GM21619 (cell line): ENCODE measurements at regions not wholly inside any gene's neighbourhood (a gene's known extent, or its start where the extent isn't known, plus 50 kb on each side); places are given as distances from the start of the nearest gene placed in this dataset.

Experiments
- ATAC-seq: cut with Tn5 transposase; IDR thresholded peaks from one replicate; pipeline ENCODE4 v1.9.1; 2021; ENCODE audit not compliant: unreplicated experiment

DNA sequence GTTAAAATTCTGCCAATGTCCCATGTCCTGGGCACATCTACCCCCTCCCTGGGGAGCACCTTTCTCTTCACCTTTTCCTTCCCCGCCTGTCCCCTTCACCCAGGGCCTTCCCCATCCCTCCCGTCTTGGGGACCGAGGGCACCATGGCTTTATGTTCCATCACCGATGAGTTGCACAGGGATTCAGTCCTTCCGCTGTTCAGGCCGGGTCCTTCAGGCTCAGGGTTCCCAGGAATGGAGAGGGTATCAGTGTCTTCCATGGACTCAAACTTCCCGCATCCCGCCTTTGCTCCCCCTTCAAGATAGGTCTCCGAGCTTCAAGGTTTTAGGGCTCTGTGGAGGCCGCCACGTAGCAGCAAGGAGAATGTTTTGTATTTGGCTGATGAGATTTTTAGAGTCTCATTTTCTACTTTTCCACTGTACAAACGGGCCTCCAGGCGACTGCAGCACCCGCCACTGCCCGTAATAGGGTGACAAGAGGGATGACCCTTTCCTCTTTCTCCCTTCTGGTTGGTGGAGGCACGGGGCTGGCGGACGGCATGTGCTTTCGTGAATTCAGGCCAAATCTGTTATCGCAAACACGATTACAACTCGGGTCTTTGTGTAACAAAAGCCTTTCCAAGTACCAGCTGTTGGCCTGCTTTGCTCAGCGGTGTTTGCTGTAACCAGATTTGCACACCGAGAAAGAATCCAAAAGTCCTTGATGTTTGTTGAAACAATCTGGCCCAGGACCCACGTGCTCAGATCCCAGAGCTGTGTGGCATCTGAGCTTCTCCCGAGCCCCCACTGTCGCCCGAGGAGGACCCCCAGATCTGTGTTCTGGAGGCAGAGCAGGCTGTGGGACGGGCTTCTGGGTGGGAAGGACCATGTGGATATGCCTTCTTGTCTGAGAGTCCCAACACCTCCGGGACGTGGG lies 236.3 kb downstream of the SEC14L1 start:
- ATAC-seq: no peak

GRCh38 chr17:77377710-77378235 lies 237.0 kb downstream of the SEC14L1 start:
- no peak for ATAC-seq

- no peak for ATAC-seq
Measured at GRCh38 chr17:77378318-77379064, 237.7 kb downstream of the SEC14L1 start.

DNA sequence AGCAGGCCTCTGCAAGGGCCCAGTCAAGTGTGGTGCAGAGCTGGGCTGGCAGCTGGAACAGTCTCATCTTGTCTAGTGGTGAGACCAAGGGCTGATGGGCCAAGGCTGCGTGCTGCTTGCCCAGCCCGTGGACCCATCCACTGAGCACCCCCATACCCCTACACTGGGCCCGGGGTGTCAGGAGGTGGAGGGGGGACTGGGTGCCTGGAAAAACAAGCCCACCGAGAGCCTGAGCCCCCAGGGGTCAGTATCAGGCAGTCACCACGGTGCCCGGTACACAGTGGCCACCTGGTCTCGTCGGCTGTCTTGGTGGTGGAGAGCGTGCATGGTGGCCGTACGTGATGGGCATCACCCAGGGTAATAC lies 238.3 kb downstream of the SEC14L1 start:
- no peak for ATAC-seq

- ATAC-seq: no peak
Measured at GRCh38 chr17:77379832-77380231, 239.1 kb downstream of the SEC14L1 start.

GRCh38 chr17:77380395-77381184 lies 239.8 kb downstream of the SEC14L1 start:
- no peak for ATAC-seq

GRCh38 chr17:77381185-77381700 lies 240.5 kb downstream of the SEC14L1 start:
- no peak for ATAC-seq

DNA sequence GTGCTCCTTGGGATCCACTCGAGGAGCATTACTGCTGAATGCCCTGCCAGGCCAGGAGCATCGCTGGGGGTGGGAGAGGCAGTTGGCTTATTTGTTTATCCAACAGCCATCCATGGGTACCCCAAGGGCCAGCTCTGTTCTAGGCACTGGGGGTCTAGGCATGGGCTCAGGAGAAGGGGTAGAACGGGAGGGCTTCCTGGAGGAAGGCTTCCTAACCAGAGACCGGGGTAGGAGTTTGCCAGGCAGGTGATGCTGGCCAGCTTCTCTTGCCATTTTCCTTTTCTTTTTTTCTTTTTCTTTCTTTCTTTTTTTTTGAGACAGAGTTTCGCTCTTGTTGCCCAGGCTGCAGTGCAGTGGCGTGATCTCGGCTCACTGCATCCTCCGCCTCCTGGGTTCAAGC lies 241.0 kb downstream of the SEC14L1 start:
- no peak for ATAC-seq

DNA sequence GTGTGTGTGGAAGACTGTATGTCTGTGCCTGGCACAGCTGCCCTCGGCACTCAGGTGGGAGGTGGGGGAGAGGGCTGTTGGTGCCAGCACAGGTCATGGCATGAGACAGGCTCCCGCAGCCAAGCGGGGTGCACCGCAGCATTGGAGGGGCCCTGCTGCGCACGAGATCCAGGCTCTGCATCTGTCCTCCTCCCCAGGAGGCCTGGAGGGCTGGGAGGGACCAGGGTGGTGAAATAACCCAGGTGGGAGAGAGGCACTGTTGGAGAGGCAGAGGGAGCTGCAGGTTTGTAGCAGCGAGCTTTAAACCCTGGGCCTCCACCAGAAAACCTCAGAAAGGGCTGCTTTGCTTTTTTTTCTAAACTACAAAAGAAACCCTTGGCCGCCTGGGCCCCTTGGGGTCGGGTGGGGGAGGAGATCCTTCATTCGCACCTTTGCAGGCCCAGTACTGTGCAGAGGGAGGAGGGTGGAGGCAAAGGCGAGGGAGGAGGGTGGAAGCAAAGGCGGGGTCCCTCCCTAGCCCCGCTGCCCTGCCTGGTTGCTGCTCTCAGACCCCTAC lies 241.7 kb downstream of the SEC14L1 start:
- ATAC-seq: no peak

DNA sequence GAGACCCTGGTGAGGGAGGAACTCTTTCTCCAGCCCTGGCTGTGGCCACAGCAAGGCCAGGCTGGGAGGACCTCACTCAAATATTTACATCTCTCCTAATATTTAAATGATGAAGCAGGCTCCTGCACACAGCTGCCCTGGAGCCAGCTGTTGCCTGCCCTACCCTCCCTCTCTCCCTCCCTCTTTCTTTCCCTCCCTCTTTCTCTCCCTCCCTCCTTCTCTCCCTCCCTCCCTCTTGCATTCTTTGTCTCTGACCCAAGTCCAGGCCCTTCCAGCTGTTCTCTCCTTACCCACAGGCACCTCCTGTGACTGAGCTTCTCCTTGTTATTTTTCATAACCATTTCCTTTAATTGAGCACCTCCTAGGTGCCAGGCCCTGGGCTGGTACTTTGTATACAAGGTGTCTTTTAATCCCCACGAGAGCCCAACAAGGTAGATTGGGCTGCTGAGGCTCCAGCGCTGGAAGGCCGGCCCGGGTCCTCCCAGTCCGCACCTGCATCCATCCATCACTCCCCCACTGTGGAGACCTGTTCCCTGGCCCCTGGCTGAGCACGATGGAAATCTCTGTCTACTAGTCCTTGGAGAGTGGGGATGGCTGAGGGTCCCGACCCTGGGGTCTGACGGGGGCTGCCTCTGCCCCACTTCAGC lies 242.3 kb downstream of the SEC14L1 start:
- no peak for ATAC-seq

- no peak for ATAC-seq
Measured at GRCh38 chr17:77383613-77384608, 243.1 kb downstream of the SEC14L1 start.

DNA sequence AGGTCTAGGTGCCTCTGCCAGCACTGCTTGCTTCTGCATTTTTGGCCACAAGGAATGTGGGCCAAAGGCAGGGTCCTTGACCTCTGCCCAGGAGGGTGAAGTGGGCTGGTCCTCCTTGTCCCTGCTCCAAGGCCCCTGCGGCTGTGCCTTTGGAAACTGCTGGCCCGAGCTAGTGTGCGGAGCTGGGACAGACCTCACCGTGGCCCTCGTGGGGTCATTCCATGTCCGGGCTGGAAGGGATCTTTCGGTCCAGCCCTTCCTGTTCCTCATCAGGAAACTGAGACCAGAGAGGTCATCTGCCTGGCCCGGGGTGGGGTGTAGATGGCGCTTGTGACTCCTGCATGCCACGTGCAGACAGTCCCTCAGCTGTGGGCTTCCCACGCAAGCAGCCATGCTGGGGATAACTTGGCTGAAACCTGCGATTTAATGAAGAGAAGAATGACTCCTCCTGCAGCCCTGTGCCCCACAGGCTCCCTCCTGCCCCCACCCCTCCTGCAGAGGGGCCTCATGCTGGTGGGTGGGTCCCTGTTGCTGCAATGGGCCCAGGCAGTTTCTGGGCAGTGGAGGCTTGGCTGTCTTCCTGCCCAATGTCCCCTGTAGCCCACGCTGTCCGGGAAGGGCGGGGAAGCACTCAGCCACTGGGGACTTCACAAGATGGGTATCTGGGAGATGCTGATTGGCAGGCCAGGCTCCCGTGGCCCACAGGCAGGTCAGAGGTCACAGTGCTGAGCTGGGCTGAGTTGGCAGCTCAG lies 245.2 kb downstream of the SEC14L1 start:
- no peak for ATAC-seq

GRCh38 chr17:77386502-77387192 lies 245.9 kb downstream of the SEC14L1 start:
- ATAC-seq: no peak

DNA sequence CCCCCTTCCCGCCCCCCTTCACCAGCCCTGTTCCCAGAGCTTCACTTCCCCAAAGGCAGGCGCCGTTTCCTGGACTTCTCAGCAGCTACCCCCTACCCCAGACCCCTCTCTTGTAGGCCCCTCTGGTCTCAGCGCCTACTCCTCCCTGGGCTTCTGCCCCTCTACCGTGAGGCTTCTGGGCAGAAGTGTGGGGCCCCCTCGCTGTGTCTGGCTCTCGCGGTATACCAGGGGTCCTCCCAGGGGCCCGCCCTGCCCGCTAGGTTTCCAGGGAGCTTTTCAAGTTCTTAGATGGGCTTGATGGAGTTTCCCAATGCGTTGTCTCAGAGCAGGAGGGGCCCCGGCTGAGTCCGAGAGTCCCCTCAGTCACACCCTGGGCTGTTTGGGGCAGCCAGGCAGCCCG lies 247.1 kb downstream of the SEC14L1 start:
- ATAC-seq: no peak

GRCh38 chr17:77388384-77389306 lies 247.9 kb downstream of the SEC14L1 start:
- ATAC-seq: no peak

- no peak for ATAC-seq
Measured at GRCh38 chr17:77390870-77391269, 250.1 kb downstream of the SEC14L1 start.
